NCI-H146 treated with DMSO at 0.1 percent for 48 hours (cell line): ENCODE measurements at regions not wholly inside any gene's neighbourhood (a gene's known extent, or its start where the extent isn't known, plus 50 kb on each side); places are given as distances from the start of the nearest gene placed in this dataset.
"Not testable (repeated sequence)": the region's sequence is repeated elsewhere in the genome, so short reads cannot be mapped to it uniquely, and the experiment has no call there.

Source experiments
- DNase-seq: peaks from one replicate; lab custom pipeline; 2025; ENCODE audit not compliant: unreplicated experiment; lab: John Stamatoyannopoulos, UW

- no peak for DNase-seq
These were observed 149.2 kb downstream of the RNASET2 start for GRCh38 chr6:166806962-166807757.

- DNase-seq: no peak
These were observed 150.0 kb downstream of the RNASET2 start for GRCh38 chr6:166806217-166806838.

- no peak for DNase-seq
These were observed 152.9 kb downstream of the RNASET2 start for GRCh38 chr6:166803471-166803870.

GRCh38 chr6:166802401-166802800, 153.9 kb downstream of the RNASET2 start:
- DNase-seq: no peak

DNA sequence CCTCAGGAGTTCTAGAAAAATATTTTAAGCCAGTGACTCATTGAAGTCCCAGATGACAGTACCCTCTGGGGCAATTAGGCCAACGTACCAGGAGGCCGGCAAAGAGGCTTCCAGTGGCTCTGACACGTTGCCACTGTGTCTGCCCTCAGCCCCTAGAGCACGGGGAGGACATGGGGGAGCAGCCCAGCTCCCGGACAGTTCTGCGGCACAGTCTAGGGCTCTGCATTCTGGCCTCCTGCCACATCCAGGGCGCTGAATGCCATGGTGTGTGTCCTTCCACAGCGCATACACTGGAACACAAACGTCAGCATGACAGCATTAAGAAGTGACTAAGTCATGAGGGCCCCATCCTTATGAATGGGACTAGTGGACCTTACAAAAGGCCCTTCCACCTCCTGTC, 156.2 kb downstream of the RNASET2 start:
- DNase-seq: no peak

DNA sequence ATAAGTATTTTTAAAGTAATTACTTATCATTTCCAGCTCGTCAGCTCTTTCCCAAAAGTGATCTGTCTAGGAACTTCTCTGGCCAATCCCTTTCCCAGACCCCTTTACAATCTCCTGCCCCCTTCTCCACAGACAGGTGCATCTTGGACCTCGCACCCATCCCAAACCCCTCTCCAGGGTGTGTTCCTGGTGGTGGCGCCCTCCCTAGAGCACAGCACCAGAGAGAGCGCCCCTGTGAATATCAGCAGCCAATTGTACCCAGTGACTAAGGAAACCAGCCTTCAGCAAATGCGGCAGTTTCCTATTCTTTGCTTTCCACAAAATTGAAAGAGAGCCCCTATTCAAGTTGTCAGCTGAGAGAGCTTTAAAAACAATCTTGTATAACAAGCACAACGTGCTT, 157.7 kb downstream of the RNASET2 start:
- DNase-seq: no peak

DNA sequence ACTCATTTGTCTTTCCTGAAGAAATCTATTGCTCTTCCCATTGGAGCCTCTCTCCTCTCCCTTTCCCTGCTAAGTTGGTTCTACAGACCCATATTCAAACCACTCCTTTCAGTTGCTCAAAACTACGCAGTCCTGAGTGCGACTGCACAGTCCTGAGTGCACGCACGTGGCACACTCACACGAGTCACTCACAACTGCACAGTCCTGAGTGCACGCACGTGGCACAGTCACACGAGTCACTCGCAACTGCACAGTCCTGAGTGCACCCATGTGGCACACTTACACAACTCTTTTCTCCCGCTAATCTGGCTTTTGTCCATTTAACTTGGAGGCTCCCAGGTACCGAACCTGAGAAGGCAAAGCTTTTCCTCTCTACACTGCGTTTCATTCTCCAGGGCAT, 159.7 kb downstream of the RNASET2 start:
- DNase-seq: no peak

DNA sequence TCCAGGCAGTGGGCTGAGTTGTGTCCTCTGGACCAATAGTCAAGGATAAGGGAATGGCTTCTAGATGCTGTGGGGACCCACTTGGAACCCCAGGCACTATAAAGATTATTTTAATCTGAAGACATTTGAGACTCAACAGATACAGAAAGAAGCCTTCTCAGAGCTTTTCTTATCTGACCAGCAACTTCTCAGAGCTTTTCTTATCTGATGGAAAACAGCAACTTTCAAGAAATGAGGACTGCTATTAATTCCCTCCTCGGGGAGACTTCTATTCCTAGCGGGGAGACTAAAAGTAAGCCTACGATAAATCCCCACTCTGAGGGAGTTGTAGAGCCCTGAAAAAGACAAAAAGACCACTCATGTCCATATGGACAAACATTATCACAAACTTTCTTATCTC, 160.5 kb downstream of the RNASET2 start:
- no peak for DNase-seq

DNA sequence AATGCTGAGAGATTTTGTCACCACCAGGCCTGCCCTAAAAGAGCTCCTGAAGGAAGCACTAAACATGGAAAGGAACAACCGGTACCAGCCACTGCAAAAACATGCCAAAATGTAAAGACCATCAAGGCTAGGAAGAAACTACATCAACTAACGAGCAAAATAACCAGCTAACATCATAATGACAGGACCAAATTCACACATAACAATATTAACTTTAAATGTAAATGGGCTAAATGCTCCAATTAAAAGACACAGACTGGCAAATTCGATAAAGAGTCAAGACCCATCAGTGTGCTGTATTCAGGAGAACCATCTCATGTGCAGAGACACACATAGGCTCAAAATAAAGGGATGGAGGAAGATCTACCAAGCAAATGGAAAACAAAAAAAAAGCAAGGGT, 163.8 kb upstream of the RPS6KA2 start:
- not testable (repeated sequence) for DNase-seq

DNA sequence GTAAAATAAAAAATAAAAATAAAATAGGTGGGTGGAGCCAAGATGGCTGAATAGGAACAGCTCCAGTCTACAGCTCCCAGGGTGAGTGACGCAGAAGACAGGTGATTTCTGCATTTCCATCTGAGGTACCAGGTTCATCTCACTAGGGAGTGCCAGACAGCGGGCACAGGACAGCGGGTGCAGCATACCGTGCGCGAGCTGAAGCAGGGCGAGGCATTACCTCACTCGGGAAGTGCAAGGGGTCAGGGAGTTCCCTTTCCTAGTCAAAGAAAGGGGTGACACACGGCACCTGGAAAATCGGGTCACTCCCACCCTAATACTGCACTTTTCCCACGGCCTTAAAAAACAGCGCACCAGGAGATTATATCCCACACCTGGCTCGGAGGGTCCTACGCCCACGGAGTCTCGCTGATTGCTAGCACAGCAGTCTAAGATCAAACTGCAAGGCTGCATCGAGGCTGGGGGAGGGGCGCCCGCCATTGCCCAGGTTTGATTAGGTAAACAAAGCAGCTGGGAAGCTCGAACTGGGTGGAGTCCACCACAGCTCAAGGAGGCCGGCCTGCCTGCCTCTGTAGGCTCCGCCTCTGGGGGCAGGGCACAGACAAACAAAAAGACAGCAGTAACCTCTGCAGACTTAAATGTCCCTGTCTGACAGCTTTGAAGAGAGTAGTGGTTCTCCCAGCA, 161.9 kb upstream of the RPS6KA2 start:
- DNase-seq: not testable (repeated sequence)

DNA sequence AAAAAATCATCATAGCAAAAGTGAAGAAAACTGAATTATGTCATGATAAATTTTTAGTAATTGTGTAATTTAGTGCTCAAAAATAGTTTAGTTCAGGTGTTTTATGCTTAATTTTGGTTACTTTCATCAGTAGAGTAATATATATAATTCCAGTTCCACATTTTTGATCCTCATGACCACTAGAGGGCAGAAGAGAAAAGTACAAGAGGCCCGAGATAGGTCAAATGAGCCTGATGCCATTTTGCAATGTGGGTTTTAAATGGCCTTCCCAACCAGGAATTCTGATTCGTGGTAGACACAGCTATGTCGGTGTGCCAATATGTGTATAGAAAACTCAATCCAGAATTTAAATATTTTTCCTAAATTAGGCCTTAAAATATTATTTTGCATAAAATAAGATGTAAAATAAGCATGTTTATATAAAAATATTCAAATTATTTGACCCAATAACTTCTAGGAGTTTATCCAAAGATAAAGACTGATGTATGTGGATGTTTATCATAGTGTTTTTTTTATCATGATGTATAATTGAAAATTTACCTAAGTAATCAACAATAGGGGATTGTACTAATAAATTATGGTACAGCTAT, 159.7 kb upstream of the RPS6KA2 start:
- DNase-seq: peak; percentile 55

DNA sequence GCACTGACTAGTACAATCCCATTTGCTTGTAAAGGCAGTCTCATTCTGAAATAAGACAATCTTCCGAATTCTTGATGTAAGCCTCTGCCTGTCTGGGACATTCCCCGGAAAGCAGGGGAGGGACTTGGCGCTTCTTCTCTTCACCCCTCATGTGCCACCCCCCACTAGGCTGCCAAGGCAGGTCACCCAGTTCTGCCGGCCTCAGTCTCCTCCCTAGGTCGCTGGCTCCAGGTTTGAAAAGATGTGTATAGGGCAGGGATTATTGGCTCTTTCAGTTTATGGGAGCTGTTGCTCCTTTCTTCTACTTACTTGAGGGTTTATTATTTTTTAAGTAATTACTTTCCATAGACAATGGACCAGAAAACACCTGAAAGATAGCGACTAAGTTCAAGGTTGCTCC, 158.1 kb upstream of the RPS6KA2 start:
- DNase-seq: no peak

GRCh38 chr6:166784691-166785090, 157.6 kb upstream of the RPS6KA2 start:
- no peak for DNase-seq

DNA sequence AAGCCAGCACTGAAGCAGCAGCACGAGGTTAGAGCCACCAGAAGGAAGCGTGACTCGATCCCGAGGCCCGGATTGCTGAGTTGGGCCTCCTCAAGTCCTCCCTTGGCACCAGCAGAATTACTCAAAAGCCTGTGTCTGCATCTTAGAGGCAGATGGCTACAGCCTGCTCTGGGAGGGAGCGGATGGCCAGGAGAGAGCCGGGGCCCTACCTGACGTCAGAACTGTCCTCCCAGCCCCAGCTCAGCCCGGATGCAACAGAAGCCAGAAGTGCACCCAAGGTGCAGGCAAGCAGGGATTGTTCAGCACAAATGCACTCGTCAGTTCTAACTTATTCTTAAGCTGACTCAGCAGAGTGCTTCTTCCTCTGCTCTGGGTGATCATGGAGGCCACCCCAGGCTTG, 155.5 kb upstream of the RPS6KA2 start:
- no peak for DNase-seq

- no peak for DNase-seq
These were observed 154.3 kb upstream of the RPS6KA2 start for GRCh38 chr6:166781331-166781730.

- no peak for DNase-seq
These were observed 153.1 kb upstream of the RPS6KA2 start for GRCh38 chr6:166779963-166780683.

DNA sequence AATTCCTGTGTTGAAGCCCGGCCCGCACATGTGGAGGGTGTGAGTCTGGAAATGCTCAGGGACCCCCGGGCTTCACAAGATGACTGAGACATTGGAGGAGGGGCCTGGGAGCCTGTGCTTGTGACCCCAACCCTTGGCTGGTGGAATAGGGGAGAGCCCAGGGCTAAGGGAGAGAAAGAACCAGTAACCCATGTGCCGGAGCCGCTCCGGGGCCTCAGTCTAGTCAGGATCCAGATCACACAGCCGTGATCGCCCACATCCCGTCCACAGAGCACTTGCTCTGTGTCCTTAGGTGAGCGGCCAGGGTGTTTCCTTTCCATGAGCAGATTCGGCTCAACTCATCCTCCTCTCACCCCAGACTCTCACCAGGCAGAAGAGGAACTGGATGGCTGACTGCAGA, 152.3 kb upstream of the RPS6KA2 start:
- no peak for DNase-seq

- DNase-seq: no peak
These were observed 151.7 kb upstream of the RPS6KA2 start for GRCh38 chr6:166778776-166779175.

DNA sequence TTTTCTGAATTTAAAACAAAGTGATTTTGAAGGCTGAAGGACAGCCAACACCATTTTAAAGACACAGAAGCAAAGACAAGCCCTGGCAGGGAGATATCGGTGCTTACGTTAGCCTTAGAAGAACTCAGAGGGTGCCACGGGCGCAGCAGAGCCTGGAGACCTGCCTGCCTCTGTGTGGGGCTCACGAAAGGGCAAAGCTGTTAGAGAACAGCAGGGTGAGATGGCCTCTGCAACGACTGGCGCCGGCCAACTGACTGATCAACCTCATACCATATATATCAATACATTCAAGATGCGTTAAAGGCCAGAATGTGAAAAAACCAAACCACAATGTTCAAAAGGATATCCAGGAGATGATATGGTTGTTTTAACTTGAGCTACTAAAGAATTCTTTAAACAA, 151.0 kb upstream of the RPS6KA2 start:
- no peak for DNase-seq

DNA sequence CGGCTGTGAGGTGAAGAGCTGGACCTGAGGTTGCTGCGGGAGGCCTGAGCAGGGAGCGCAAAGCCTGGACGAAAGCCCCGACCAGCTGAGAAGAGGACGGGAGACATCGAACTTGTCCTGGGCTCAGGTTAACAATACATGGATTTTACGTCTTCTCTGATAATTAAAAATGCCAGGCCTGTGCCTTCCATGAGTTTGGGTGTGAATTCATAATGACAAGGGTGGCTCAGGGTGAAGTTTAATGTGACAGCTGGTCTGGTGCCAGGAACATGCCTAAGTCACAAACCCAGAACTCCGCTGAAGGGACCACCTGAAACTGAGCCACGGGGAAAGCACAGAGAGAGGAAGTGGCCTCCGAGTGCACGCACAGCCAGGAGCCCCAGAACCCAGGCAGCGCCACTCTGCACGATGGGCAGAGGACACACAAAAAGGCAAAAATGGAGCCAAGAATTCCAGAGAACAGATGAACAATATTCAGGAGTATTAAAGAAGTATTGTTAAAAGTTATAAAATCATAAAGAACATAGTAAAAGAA, 150.1 kb upstream of the RPS6KA2 start:
- DNase-seq: no peak

GRCh38 chr6:166776571-166776970, 149.5 kb upstream of the RPS6KA2 start:
- DNase-seq: no peak
